IMR-90 (cell line): ENCODE measurements at regions not wholly inside any gene's neighbourhood (a gene's known extent, or its start where the extent isn't known, plus 50 kb on each side); places are given as distances from the start of the nearest gene placed in this dataset.

ENCODE experiments used
- ATAC-seq: fragments of 200-7000 bp; cut with Tn5 transposase; 2 replicates; pipeline ENCODE4 v1.9.1; 2020; ENCODE audit warnings: low read depth, mild to moderate bottlenecking, moderate library complexity
- BruUV-seq: library from RNA; stranded (reverse); fragments of 400-500 nt; replicated peaks from 2 replicates; lab custom pipeline; 2021; lab: Mats Ljungman, UMichigan
- CTCF ChIA-PET: fragments of 300-600 bp; formaldehyde crosslinking; extraction: SDS; loops from one replicate; lab custom pipeline; 2021; ENCODE audit warnings: antibody characterized with exemption; lab: Yijun Ruan, JAX
- POLR2A ChIA-PET: fragments of 300-600 bp; sonication (Branson Sonifier 250); formaldehyde crosslinking; loops from one replicate; lab custom pipeline; 2022; ENCODE audit warnings: antibody characterized with exemption; ENCODE audit not compliant: unreplicated experiment; lab: Charles Lee
- DNase-seq: peaks from one replicate; pipeline ENCODE4 v3.0.0; 2013
- H2AFZ ChIP-seq: replicated peaks from 2 replicates; pipeline ENCODE3; 2013; ENCODE audit warnings: low read length, mild to moderate bottlenecking; ENCODE audit not compliant: poor library complexity
- H2AK5ac ChIP-seq: 2 replicates; pipeline ENCODE4 v1.6.1; 2013; ENCODE audit warnings: low read depth, low read length, inconsistent platforms
- H2AK9ac ChIP-seq: replicated peaks from 2 replicates; pipeline ENCODE3; 2013; ENCODE audit warnings: mild to moderate bottlenecking, low read depth, low read length, moderate library complexity; ENCODE audit not compliant: poor library complexity
- H2BK120ac ChIP-seq: 2 replicates; pipeline ENCODE4 v1.6.1; 2013; ENCODE audit warnings: low read depth, low read length, inconsistent platforms
- H2BK15ac ChIP-seq: 3 replicates; pipeline ENCODE4 v1.6.1; 2013; ENCODE audit warnings: low read depth, low read length, inconsistent platforms
- H2BK20ac ChIP-seq: 2 replicates; pipeline ENCODE4 v1.6.1; 2013; ENCODE audit warnings: low read depth, mild to moderate bottlenecking, inconsistent platforms, low read length, moderate library complexity
- H2BK5ac ChIP-seq: 2 replicates; pipeline ENCODE4 v1.6.1; 2013; ENCODE audit warnings: mild to moderate bottlenecking, low read depth, low read length, inconsistent platforms; ENCODE audit not compliant: poor library complexity, severe bottlenecking
- H3K14ac ChIP-seq: replicated peaks from 2 replicates; pipeline ENCODE4 v1.6.1; 2013; ENCODE audit warnings: low read depth, low read length, inconsistent platforms
- H3K18ac ChIP-seq: 2 replicates; pipeline ENCODE4 v1.6.1; 2013; ENCODE audit warnings: low read depth, low read length, control low read depth
- H3K23ac ChIP-seq: 2 replicates; pipeline ENCODE4 v1.6.1; 2013; ENCODE audit warnings: low read depth, low read length, inconsistent platforms
- H3K27ac ChIP-seq: 2 replicates; pipeline ENCODE4 v1.5.1; 2013; ENCODE audit warnings: mild to moderate bottlenecking, control low read depth, low read length; ENCODE audit not compliant: insufficient read depth
- H3K27me3 ChIP-seq: 2 replicates; pipeline ENCODE4 v1.6.1; 2013; ENCODE audit warnings: low read length; ENCODE audit not compliant: control insufficient read depth, insufficient read depth
- H3K36me3 ChIP-seq: 2 replicates; pipeline ENCODE4 v1.6.1; 2013; ENCODE audit warnings: low read length, mixed read lengths; ENCODE audit not compliant: control insufficient read depth, insufficient read depth
- H3K4ac ChIP-seq: 2 replicates; pipeline ENCODE4 v1.6.1; 2013; ENCODE audit warnings: low read depth, low read length, inconsistent platforms
- H3K4me1 ChIP-seq: 2 replicates; pipeline ENCODE4 v1.6.1; 2013; ENCODE audit warnings: low read length, mixed read lengths; ENCODE audit not compliant: control insufficient read depth, insufficient read depth
- H3K4me2 ChIP-seq: 2 replicates; pipeline ENCODE4 v1.6.1; 2013; ENCODE audit warnings: low read depth, mild to moderate bottlenecking, control low read depth, low read length, moderate library complexity
- H3K4me3 ChIP-seq: 2 replicates; pipeline ENCODE4 v1.5.1; 2013; ENCODE audit warnings: low read depth, mild to moderate bottlenecking, control low read depth, low read length, moderate library complexity; ENCODE audit not compliant: insufficient read depth
- H3K56ac ChIP-seq: 2 replicates; pipeline ENCODE4 v1.6.1; 2013; ENCODE audit warnings: low read length, inconsistent platforms; ENCODE audit not compliant: insufficient read depth; ENCODE audit errors: extremely low read depth
- H3K79me1 ChIP-seq, 2 experiments: 2 replicates each; pipeline ENCODE4 v1.6.1; 2013; ENCODE audit warnings: low read length in 2 of 2, inconsistent platforms in 1 of 2, low read depth in 1 of 2
- H3K9ac ChIP-seq: 2 replicates; pipeline ENCODE4 v1.6.1; 2013; ENCODE audit warnings: low read depth, low read length, control low read depth
- H3K9me1 ChIP-seq: 2 replicates; pipeline ENCODE4 v1.6.1; 2013; ENCODE audit warnings: low read length, inconsistent platforms; ENCODE audit not compliant: insufficient read depth
- H3K9me3 ChIP-seq: 2 replicates; pipeline ENCODE4 v1.6.1; 2013; ENCODE audit warnings: low read length; ENCODE audit not compliant: control insufficient read depth, insufficient read depth
- H4K20me1 ChIP-seq: 2 replicates; pipeline ENCODE4 v1.6.1; 2013; ENCODE audit warnings: low read length, inconsistent platforms; ENCODE audit not compliant: insufficient read depth
- H4K5ac ChIP-seq: 2 replicates; pipeline ENCODE4 v1.6.1; 2013; ENCODE audit warnings: mild to moderate bottlenecking, low read depth, low read length, control low read depth
- H4K8ac ChIP-seq, 2 experiments: 2 replicates each; pipeline ENCODE4 v1.6.1; 2013; ENCODE audit warnings: low read depth in 2 of 2, low read length in 2 of 2, control low read depth in 1 of 2, inconsistent platforms in 1 of 2
- H4K91ac ChIP-seq: 2 replicates; pipeline ENCODE4 v1.6.1; 2013; ENCODE audit warnings: low read depth, low read length, inconsistent platforms; ENCODE audit not compliant: insufficient read depth
- CTCF ChIP-seq: conservative IDR thresholded peaks from 2 replicates; pipeline ENCODE4 v1.5.1; 2012; ENCODE audit warnings: mild to moderate bottlenecking, low read depth, low read length, improper control_type of control experiment
- FOS ChIP-seq: fragments of 150-350 bp; IDR thresholded peaks from 2 replicates; pipeline ENCODE4 v1.6.1; 2016; ENCODE audit warnings: low read depth, low read length
- RAD21 ChIP-seq: IDR thresholded peaks from 2 replicates; pipeline ENCODE4 v1.6.1; 2012; ENCODE audit warnings: low read length, improper control_type of control experiment
- WGBS, 2 experiments: methylation state at CpG; one replicate each; pipeline versions ENCODE4 v1.1.5 to v1.1.7; 2013; ENCODE audit warnings: missing lambda C conversion rate in 2 of 2; ENCODE audit not compliant: insufficient read length in 1 of 2; ENCODE audit errors: extremely low coverage in 2 of 2; 5-methylcytosine and 5-hydroxymethylcytosine counted together
- dilution Hi-C: fragments of 300-500 bp; cut with HindIII; formaldehyde crosslinking; loops from one replicate; pipeline ENCODE4 v1.14.3; 2018; ENCODE audit warnings: low sequenced_read_pairs; ENCODE audit not compliant: unreplicated experiment
- in situ Hi-C: fragments of 300-500 bp; cut with MboI; formaldehyde crosslinking; loops from 3 replicates; pipeline ENCODE4 v1.14.3; 2019; ENCODE audit warnings: low sequenced_read_pairs, inconsistent platforms, mixed read lengths
- intact Hi-C: fragments of 100-400 bp; cut with micrococcal nuclease; formaldehyde crosslinking; loops from 2 replicates; pipeline ENCODE4 v1.10.0; 2022

- Histone ChIP-seq H3K27me3 (no peaks in the 10 kb centered on the region), H3K18ac (no peak overlapping the region), H3K23ac (no peak overlapping the region), H3K14ac (no peak overlapping the region), H3K9me3 (no peaks in the 10 kb centered on the region), H4K5ac (no peak overlapping the region), H3K9ac (no peak overlapping the region), H3K4me1 (peaks cover 20% of the 10 kb centered on the region), H3K4ac (no peak overlapping the region), H2BK20ac (no peak overlapping the region), H2AFZ (no peak overlapping the region), H4K91ac (no peak overlapping the region), H3K56ac (no peak overlapping the region), H2BK120ac (0 out of 2 replicates have a peak overlapping the region, but pooled peaks have one; percentile 8), H3K4me2 (no peak overlapping the region; the same call in 1 of the 2 replicates), H4K8ac (no peak overlapping the region), H3K36me3 (no peaks in the 10 kb centered on the region; the same call in none of the 2 replicates), H2BK5ac (peak overlapping the region; percentile 56), H3K4me3 (no peak overlapping the region), H2AK9ac (no peak overlapping the region), H3K27ac (no peak overlapping the region), H2BK15ac (no peak overlapping the region), H3K79me1 (no peaks in the 10 kb centered on the region; a peak in 1 of 4 replicates), H4K20me1 (no peaks in the 10 kb centered on the region), H3K9me1 (peaks cover 2% of the 10 kb centered on the region; the same call in 1 of the 2 replicates), H2AK5ac (no peak overlapping the region)
- in situ Hi-C loops, result no loop called here
- POLR2A ChIA-PET, result no interaction called here
- intact Hi-C loops, result no loop called here
- dilution Hi-C loops, result no loop called here
- CTCF ChIA-PET, result no interaction called here
- TF ChIP-seq FOS (peak; percentile 48; the same call in 1 of the 2 replicates), CTCF (no peak), RAD21 (peak; percentile 7; the same call in 1 of the 2 replicates)
- no TSS peak for BruUV-seq
- WGBS, 2 experiments, result no CpG with 5 or more reads among the region's 1 CpG
- DNase-seq (peak; percentile 81), ATAC-seq (peak; percentile 43)
Measured at GRCh38 chr3:117695321-117695720, 985.7 kb downstream of the TUSC7 start.
